ENCODE measurements at regions not wholly inside any gene's neighbourhood (a gene's known extent, or its start where the extent isn't known, plus 50 kb on each side); places are given as distances from the start of the nearest gene placed in this dataset.

GRCh38 chr4:136032391-136032790 lies 1499.9 kb downstream of the PCDH18 start:
- TF ChIP-seq EZH2 (IDR thresholded peaks at IDR 0.05; ENCODE audit: borderline replicate concordance, insufficient read depth, low read depth, low read length, poor library complexity, severe bottlenecking), result no peak
- no peak for TF ChIP-seq CTCF (IDR thresholded peaks at IDR 0.05)
